IMR-90 (cell line): ENCODE measurements at regions not wholly inside any gene's neighbourhood (a gene's known extent, or its start where the extent isn't known, plus 50 kb on each side); places are given as distances from the start of the nearest gene placed in this dataset.

ENCODE experiments used
- MAFK ChIP-seq: IDR thresholded peaks from 2 replicates; pipeline ENCODE4 v1.6.1; 2012; ENCODE audit warnings: low read depth, low read length, improper control_type of control experiment
- TF ChIP-seq, protein P1 (sequence below): conservative IDR thresholded peaks from 2 replicates; pipeline ENCODE4 v1.5.1; 2012; ENCODE audit warnings: mild to moderate bottlenecking, low read depth, low read length, improper control_type of control experiment

DNA sequence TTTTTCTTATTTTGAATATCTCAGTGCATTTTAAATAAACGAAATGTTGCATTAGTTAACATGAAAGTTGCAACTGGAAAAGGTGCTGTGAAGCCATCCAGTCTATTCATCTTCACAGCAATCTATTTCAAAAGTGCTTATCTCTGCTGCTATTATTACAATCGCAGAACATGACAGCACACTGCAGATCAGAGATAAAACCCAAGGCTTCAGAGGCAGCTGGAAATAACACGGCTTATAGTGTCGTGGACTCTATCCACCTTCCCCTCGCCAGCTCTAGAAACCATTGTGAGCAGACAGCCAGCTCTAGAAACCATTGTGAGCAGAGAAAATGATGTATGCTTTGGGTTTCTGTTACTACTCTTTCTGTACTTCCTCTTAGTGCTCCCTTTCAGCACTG is 1140.8 kb upstream of the CELF4 start:
- TF ChIP-seq, protein P1, sequence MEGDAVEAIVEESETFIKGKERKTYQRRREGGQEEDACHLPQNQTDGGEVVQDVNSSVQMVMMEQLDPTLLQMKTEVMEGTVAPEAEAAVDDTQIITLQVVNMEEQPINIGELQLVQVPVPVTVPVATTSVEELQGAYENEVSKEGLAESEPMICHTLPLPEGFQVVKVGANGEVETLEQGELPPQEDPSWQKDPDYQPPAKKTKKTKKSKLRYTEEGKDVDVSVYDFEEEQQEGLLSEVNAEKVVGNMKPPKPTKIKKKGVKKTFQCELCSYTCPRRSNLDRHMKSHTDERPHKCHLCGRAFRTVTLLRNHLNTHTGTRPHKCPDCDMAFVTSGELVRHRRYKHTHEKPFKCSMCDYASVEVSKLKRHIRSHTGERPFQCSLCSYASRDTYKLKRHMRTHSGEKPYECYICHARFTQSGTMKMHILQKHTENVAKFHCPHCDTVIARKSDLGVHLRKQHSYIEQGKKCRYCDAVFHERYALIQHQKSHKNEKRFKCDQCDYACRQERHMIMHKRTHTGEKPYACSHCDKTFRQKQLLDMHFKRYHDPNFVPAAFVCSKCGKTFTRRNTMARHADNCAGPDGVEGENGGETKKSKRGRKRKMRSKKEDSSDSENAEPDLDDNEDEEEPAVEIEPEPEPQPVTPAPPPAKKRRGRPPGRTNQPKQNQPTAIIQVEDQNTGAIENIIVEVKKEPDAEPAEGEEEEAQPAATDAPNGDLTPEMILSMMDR, result no peak
- TF ChIP-seq MAFK, result no peak
